ENCODE measurements at regions not wholly inside any gene's neighbourhood (a gene's known extent, or its start where the extent isn't known, plus 50 kb on each side); places are given as distances from the start of the nearest gene placed in this dataset.

DNA sequence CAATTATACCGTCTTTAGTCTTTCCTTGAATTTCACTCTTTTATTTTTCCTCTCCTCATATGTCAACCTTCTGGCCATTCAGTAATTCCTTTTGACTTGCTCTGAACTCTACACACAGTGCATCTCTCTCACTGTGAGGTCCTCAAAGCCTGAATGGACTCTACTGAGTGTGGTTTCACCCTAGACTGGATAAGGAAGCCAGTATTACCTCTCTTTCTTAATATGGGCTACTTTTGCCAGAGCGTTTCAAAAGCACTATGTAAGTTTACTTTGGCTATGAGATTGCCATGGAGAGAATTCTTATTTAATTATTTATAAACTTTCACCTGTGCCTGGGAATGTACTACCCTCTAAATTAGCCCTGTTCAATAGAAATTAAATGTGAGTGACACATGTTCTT is 343.5 kb upstream of the DDHD1 start:
- Mint-ChIP-seq H3K36me3 (ENCODE audit: low read depth) (no peaks in the 10 kb centered on the region), H3K4me1 (peaks cover 13% of the 10 kb centered on the region), H3K27ac (no peak overlapping the region), H3K9me3 (no peaks in the 10 kb centered on the region), H3K27me3 (ENCODE audit: insufficient read depth) (no peaks in the 10 kb centered on the region), H3K4me3 (no peak overlapping the region)
- no peak overlapping the region for H3K9ac ChIP-seq (ENCODE audit: extremely low read depth, low read length, poor library complexity, severe bottlenecking)
- H3K27me3 ChIP-seq (ENCODE audit: control insufficient read depth, insufficient read depth, low read length, poor library complexity, severe bottlenecking): no peaks in the 10 kb centered on the region
- TF ChIP-seq, protein P1, sequence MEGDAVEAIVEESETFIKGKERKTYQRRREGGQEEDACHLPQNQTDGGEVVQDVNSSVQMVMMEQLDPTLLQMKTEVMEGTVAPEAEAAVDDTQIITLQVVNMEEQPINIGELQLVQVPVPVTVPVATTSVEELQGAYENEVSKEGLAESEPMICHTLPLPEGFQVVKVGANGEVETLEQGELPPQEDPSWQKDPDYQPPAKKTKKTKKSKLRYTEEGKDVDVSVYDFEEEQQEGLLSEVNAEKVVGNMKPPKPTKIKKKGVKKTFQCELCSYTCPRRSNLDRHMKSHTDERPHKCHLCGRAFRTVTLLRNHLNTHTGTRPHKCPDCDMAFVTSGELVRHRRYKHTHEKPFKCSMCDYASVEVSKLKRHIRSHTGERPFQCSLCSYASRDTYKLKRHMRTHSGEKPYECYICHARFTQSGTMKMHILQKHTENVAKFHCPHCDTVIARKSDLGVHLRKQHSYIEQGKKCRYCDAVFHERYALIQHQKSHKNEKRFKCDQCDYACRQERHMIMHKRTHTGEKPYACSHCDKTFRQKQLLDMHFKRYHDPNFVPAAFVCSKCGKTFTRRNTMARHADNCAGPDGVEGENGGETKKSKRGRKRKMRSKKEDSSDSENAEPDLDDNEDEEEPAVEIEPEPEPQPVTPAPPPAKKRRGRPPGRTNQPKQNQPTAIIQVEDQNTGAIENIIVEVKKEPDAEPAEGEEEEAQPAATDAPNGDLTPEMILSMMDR (conservative IDR thresholded peaks at IDR 0.05): no peak
- H3K36me3 ChIP-seq (ENCODE audit: control insufficient read depth, insufficient read depth, low read length): no peaks in the 10 kb centered on the region
- H3K9me3 ChIP-seq (ENCODE audit: control insufficient read depth, low read length): no peaks in the 10 kb centered on the region
- peaks cover 10% of the 10 kb centered on the region for H3K4me1 ChIP-seq (ENCODE audit: control insufficient read depth, insufficient read depth, low read length)
- no peak overlapping the region for H3K27ac ChIP-seq (ENCODE audit: low read depth, low read length)
- DNase-seq: no peak
- H3K4me3 ChIP-seq (ENCODE audit: low read length): no peak overlapping the region
- 96 to 100% methylated on average over 1 of the region's 2 CpGs for WGBS, 2 experiments (ENCODE audit: insufficient coverage in 1 of 2, insufficient read length in 1 of 2)

DNA sequence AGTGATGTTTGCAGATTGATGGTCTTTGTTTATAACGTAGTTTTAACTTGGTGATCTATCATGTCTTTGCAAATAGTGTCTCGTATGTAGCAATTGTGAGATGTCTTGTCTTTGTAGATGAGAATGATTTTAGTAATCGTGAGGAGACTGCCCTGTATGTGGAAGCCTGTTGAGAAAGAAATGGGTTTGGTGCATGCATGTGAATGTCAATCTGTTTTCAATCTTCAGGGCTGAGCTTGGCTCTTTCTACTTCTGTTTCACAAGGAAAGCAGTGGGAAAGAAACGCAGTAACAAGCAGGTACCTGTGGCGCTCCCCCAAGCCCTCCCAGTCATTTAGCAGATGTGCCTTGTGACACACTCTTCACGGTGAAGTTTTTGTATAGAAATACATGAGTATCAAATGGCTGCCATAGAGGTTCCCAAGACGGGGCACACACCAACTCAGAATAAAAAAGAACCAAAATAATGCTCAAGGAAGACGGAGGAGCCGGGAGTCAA is 342.8 kb upstream of the DDHD1 start:
- DNase-seq: no peak
- no peaks in the 10 kb centered on the region for H3K27me3 ChIP-seq (ENCODE audit: control insufficient read depth, insufficient read depth, low read length, poor library complexity, severe bottlenecking)
- WGBS, 2 experiments (ENCODE audit: insufficient coverage in 1 of 2, insufficient read length in 1 of 2): 95 to 100% methylated on average over 5 to 9 of the region's 9 CpGs
- H3K4me3 ChIP-seq (ENCODE audit: low read length): no peak overlapping the region
- no peak overlapping the region for H3K27ac ChIP-seq (ENCODE audit: low read depth, low read length)
- no peak overlapping the region for H3K27ac Mint-ChIP-seq
- H3K27me3 Mint-ChIP-seq (ENCODE audit: insufficient read depth): no peaks in the 10 kb centered on the region
- H3K9me3 Mint-ChIP-seq: no peaks in the 10 kb centered on the region
- H3K36me3 ChIP-seq (ENCODE audit: control insufficient read depth, insufficient read depth, low read length): no peaks in the 10 kb centered on the region
- no peaks in the 10 kb centered on the region for H3K9me3 ChIP-seq (ENCODE audit: control insufficient read depth, low read length)
- no peak overlapping the region for H3K4me3 Mint-ChIP-seq
- H3K9ac ChIP-seq (ENCODE audit: extremely low read depth, low read length, poor library complexity, severe bottlenecking): no peak overlapping the region
- H3K4me1 ChIP-seq (ENCODE audit: control insufficient read depth, insufficient read depth, low read length): peaks cover 10% of the 10 kb centered on the region
- H3K36me3 Mint-ChIP-seq (ENCODE audit: low read depth): no peaks in the 10 kb centered on the region
- TF ChIP-seq, protein P1 (conservative IDR thresholded peaks at IDR 0.05): no peak
- H3K4me1 Mint-ChIP-seq: peaks cover 16% of the 10 kb centered on the region

DNA sequence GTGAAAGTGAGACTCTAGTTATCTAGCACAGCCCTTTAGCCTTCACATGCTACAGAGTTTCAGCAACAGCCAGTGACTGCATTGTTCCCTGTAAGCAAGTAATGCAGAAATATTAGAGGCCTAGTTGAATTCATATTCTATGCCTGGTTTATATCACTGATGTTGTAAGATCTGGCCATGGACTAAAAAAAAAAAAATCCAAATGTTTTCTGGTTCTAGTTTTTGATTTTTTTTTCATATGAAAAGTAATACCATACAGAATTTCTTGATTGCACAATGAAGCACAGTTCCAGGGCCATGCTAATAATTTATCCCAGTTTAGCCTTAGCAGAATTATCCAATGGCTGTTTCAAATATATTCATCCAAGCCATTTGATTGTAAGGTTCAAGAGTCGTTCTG is 341.5 kb upstream of the DDHD1 start:
- Histone ChIP-seq H3K36me3 (ENCODE audit: control insufficient read depth, insufficient read depth, low read length) (no peaks in the 10 kb centered on the region), H3K9me3 (ENCODE audit: control insufficient read depth, low read length) (no peaks in the 10 kb centered on the region), H3K27ac (ENCODE audit: low read depth, low read length) (no peak overlapping the region), H3K9ac (ENCODE audit: extremely low read depth, low read length, poor library complexity, severe bottlenecking) (no peak overlapping the region), H3K4me3 (ENCODE audit: low read length) (no peak overlapping the region), H3K4me1 (ENCODE audit: control insufficient read depth, insufficient read depth, low read length) (peaks cover 10% of the 10 kb centered on the region), H3K27me3 (ENCODE audit: control insufficient read depth, insufficient read depth, low read length, poor library complexity, severe bottlenecking) (no peaks in the 10 kb centered on the region)
- H3K9me3 Mint-ChIP-seq: no peaks in the 10 kb centered on the region
- 92% methylated on average over 1 of the region's 1 CpG; no CpG with 5 or more reads in 1 of the 2 experiments for WGBS, 2 experiments (ENCODE audit: insufficient coverage in 1 of 2, insufficient read length in 1 of 2)
- DNase-seq: no peak
- no peaks in the 10 kb centered on the region for H3K36me3 Mint-ChIP-seq (ENCODE audit: low read depth)
- peaks cover 16% of the 10 kb centered on the region for H3K4me1 Mint-ChIP-seq
- no peaks in the 10 kb centered on the region for H3K27me3 Mint-ChIP-seq (ENCODE audit: insufficient read depth)
- H3K4me3 Mint-ChIP-seq: no peak overlapping the region
- H3K27ac Mint-ChIP-seq: no peak overlapping the region
- TF ChIP-seq, protein P1 (conservative IDR thresholded peaks at IDR 0.05): no peak
